ENCODE measurements at regions not wholly inside any gene's neighbourhood (a gene's known extent, or its start where the extent isn't known, plus 50 kb on each side); places are given as distances from the start of the nearest gene placed in this dataset.

DNA sequence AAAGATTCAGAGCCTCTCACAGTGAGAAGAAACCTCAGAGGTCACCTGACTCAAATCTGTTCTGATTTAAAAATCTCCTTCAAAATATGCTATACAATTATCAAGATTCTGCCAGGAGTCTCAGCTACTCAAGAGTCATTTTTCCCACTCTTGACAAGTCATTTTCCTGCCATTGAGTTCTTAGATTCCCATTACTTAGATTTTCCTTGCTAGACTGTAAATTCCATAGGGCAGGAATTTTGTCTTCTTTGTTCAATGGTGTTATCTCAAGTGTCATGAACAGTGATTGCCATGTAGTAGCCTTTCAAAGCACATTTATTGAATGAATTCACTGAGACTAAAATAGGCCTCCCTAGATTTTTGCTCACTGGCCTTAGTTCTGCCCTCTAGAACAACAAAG, 95.9 kb downstream of the PCTP start:
- no peak overlapping the region for H3K4me3 ChIP-seq (replicated peaks in 1 of 2; ENCODE audit: low read depth in 2 of 2, low read length in 2 of 2)
- no peak for DNase-seq (ENCODE audit: low read depth in 2 of 2)
- TF ChIP-seq, protein P1, sequence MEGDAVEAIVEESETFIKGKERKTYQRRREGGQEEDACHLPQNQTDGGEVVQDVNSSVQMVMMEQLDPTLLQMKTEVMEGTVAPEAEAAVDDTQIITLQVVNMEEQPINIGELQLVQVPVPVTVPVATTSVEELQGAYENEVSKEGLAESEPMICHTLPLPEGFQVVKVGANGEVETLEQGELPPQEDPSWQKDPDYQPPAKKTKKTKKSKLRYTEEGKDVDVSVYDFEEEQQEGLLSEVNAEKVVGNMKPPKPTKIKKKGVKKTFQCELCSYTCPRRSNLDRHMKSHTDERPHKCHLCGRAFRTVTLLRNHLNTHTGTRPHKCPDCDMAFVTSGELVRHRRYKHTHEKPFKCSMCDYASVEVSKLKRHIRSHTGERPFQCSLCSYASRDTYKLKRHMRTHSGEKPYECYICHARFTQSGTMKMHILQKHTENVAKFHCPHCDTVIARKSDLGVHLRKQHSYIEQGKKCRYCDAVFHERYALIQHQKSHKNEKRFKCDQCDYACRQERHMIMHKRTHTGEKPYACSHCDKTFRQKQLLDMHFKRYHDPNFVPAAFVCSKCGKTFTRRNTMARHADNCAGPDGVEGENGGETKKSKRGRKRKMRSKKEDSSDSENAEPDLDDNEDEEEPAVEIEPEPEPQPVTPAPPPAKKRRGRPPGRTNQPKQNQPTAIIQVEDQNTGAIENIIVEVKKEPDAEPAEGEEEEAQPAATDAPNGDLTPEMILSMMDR (IDR thresholded peaks at IDR 0.05; ENCODE audit: low read depth, low read length): no peak

DNA sequence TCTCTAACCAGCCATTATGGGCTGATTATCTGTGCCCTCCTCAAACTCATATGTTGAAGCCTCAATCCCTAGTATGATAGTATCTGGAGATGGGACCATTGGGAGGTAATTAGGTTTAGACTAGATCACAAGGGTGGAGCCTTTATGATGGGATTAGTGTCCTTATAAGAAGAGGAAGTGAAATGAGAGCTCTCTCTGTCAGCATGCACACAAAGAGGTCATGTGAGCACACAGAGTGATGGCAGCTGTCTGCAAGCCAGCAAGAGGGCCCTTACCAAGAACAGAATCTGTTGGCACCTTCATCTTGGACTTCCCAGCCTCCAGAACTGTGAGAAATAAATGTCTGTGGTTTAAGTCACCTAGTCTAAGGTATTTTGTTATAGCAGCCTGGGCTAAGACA, 101.9 kb downstream of the PCTP start:
- TF ChIP-seq, protein P1 (IDR thresholded peaks at IDR 0.05; ENCODE audit: low read depth, low read length): no peak
- no peak overlapping the region for H3K4me3 ChIP-seq (replicated peaks in 1 of 2; ENCODE audit: low read depth in 2 of 2, low read length in 2 of 2)
- no peak for DNase-seq (ENCODE audit: low read depth in 2 of 2)

DNA sequence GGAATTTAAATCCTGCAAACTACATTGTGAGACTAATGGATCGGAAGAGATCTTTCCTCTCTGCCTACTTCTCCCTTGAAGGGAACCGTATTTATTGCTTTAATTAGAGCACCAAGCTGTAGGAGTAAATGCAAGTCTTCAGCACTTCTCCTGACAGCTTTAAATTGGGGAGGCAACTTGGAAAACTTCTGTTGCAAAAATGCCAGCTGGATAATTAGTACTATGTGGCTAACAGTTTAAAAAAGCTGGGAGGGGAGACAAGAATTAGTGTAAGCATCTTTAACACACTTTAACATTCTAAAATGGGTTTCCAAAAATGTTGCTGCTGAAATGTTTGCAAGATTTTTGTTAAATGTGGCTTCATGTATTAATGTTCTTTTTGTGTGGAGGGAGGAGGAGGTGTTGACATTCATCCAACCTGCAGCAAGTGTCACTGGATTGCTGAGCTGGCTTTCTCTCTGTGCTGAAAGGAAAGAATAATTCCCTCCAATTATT, 108.5 kb downstream of the PCTP start:
- no peak overlapping the region for H3K4me3 ChIP-seq (replicated peaks in 1 of 2; ENCODE audit: low read depth in 2 of 2, low read length in 2 of 2)
- no peak for DNase-seq (ENCODE audit: low read depth in 2 of 2)
- TF ChIP-seq, protein P1 (IDR thresholded peaks at IDR 0.05; ENCODE audit: low read depth, low read length): no peak

DNA sequence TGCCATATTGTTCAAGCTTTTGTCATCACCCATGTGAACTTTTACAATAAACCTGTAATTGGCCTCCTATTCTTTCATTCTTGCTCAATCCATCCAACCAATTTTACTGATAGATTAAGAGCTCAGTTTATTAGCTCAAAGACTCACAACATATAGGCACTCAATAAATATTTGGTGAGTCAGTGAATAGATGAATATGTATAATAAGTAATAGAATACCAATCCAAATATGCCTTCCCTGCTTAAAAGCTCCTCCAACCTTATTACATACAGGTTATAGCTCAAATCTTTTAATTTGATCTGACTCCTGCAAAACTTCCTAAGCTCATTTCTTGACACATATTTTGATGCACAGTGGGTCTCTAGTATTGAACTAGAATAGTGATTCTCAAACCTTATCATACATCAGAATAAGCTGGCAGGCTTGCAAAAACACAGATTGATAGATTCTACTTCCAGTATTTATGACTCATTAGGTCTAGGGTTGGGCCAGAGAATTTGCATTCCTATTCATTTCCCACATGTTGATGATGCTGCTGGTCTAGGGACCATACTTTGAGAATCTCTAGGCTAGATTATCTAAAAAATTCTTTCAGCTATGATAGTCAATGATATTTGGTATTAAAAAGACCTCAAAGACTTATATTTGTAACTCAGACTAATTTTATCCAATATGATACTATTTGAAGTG, 114.4 kb downstream of the PCTP start:
- TF ChIP-seq, protein P1 (IDR thresholded peaks at IDR 0.05; ENCODE audit: low read depth, low read length): no peak
- no peak for DNase-seq (ENCODE audit: low read depth in 2 of 2)
- H3K4me3 ChIP-seq (replicated peaks in 1 of 2; ENCODE audit: low read depth in 2 of 2, low read length in 2 of 2): no peak overlapping the region

DNA sequence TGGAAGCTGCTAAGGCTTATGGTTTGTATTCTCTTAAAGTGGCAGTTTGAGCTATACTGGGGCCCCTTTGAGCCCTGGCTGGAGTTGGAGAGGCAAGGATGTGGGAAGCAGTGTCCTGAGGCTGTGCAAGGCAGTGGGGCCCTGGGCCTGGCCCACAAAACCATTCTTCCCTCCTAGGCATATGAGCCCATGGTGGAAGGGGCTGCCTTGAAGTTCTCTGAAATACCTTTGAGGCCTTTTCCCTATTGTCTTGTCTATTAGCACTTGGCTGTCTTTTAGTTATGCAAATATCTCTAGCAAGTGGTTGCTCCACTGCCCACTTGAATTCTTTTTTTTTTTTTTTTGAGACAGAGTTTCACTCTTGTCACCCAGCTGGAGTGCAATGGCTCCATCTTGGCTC, 119.2 kb downstream of the PCTP start:
- TF ChIP-seq, protein P1 (IDR thresholded peaks at IDR 0.05; ENCODE audit: low read depth, low read length): no peak
- no peak for DNase-seq (ENCODE audit: low read depth in 2 of 2)

DNA sequence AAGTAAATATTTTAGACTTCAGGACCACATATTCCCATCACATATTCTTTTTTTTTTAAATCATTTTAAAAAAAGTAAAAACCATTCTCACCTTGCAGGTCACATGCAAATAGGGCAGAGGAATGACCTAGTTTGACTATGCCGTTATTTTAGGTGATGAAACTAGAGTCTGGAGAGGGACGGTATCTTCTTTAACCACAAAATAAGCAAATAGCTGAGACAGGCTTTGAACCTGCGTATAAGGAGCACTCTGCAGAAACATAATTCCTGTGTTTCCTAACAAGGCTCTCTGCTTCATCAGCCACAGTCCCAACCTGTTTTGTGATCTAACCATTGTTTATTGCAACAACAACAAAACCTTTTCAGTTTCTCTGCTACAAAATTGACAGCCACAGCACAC, 121.5 kb downstream of the PCTP start:
- H3K4me3 ChIP-seq (replicated peaks in 1 of 2; ENCODE audit: low read depth in 2 of 2, low read length in 2 of 2): no peak overlapping the region
- TF ChIP-seq, protein P1 (IDR thresholded peaks at IDR 0.05; ENCODE audit: low read depth, low read length): no peak
- DNase-seq (ENCODE audit: low read depth in 2 of 2): no peak

More for the DNA sequence above, 119.2 kb downstream of the PCTP start:
- H3K4me3 ChIP-seq (replicated peaks in 1 of 2; ENCODE audit: low read depth in 2 of 2, low read length in 2 of 2): no peak overlapping the region

Measured in cardiac fibroblast (primary cell).